GM19455 (cell line): ENCODE measurements at regions not wholly inside any gene's neighbourhood (a gene's known extent, or its start where the extent isn't known, plus 50 kb on each side); places are given as distances from the start of the nearest gene placed in this dataset.
"Not testable (repeated sequence)": the region's sequence is repeated elsewhere in the genome, so short reads cannot be mapped to it uniquely, and the experiment has no call there.

ENCODE experiments used
- ATAC-seq: cut with Tn5 transposase; IDR thresholded peaks from one replicate; pipeline ENCODE4 v1.9.1; 2021; ENCODE audit not compliant: unreplicated experiment

DNA sequence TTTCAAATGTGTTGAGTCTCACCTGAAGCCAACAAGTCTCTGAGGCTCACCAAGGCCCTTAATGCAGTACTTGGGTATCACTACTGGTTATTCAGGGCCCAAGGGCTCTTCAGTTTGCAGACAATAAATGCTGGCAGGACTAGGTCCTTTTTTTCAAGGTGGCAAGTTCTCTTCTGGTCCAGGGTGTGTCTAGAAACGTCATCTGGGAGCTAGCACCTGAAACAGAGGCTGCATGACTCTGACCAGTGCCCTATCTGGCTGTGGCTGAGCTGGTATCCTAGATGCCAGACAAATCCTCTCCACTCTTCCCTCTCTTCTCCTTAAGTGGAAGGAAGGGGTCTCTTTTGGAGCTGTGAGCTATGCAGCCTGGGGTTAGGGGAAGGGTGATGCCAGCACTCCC lies 276.8 kb downstream of the PYDC2 start:
- ATAC-seq = no peak

DNA sequence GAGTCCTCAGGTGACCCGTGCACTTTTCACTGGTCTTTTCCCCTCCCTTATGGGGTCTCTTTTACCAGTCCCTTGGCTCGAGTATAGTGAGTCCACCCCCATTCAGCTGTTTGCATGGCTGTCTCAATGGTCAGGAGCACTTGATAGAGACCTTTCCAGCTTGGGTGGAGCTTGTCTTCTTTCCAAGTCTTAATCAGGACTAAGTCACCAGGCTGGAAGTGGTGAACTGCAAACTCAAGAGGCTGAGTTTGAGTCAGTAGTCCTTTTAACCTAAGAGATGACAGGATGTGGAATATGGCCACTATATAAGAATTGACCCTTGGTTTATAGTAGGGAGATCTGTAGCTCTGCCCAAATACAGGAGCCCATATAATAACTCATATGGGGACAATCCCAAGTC lies 279.7 kb downstream of the PYDC2 start:
- ATAC-seq = no peak

DNA sequence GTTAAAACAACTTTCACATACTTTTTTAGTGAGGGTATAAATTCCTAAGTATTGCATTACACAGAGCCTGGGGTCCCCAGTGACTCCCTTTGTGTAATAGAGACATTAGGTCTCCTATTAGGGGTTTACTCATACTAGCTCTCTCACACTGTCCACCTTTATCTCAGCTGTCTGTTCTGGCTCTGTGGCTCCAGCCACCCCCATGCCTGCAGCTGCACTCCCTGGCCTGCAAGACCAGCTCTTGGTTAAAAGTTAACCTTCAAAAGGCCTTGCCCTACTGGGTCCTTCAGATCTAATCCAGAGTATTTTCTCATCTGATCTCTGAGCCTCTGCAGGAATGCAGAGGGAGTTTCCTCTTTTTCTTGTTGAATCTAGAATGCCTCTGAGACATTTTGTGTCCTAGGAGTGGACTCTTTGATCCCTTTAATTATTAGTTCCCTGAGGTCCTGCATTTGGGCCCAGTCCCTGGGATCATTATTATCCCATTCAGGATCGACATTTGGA lies 280.9 kb downstream of the PYDC2 start:
- ATAC-seq = not testable (repeated sequence)

DNA sequence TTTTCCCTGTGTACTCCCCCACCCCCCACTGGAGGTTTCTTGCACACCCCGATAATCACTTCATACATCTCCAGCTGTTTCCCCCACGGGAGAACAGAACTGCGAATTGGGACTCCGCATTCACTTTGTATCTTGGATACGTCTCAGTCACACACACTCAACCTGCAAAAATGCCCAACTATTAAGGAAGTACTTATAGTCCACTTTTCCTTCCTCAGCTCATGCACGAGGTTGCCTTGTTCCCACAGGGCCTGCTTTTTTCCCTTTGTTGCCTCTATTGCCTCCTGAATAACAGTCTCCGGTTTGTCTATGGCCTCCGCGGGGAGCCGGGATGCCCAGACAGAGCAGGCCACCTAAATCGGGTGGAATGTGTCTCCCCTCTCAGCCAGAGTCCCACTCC lies 282.3 kb downstream of the PYDC2 start:
- no peak for ATAC-seq

DNA sequence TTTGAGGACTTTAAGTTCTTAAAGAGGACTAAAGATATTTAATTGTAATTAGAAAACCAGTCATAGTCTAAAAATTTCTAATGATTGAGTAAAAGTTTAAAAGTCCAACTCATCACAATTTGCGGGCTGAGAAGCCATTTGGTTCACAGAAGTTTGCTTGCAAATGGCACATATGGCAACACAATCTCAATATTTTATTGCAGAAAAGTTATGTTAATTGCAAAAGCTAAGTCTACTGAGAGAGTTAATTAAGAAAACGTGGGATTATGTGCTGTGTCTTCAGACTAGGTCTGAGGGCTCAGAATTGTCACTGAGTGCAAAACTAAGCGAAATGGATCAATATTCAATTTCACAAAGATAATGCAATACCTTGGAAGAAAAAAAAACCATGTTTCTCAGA lies 289.7 kb downstream of the PYDC2 start:
- ATAC-seq = no peak

DNA sequence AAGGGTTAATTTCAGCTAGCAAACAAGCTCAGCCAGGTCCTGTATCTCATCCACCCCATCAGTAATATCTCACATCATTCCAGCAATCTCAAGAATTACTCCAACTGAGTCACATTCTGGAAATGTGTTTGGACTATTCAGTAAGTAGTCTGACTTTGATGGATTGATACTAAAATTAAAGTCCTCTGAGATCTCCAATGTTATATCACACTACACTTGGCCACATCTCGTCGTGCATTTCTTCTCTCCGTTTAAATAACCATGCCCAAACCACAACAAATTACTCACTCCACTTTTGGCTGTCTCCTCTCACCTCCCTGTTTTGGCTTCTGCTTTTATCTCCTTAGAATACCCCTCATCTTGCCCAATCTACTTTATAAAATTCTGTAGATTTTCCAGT lies 292.2 kb downstream of the PYDC2 start:
- no peak for ATAC-seq

DNA sequence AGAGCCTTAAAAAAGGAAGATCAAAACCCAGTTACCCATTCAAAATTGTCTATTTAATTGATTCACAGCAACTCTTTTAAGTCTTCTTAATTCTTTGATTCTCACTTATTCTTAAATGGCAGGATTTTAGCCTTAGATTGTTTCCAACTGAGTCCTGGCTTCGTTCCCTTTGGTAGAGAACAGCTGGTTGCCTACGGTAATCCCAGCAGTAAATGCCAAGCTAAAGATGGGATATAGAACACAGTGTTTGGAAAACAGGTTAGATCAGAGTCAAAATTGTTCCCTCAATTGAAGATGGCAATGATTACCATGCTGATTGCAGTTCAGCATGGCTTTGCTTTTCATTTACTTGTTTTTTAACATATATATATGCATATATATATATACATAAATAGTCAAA lies 300.9 kb downstream of the PYDC2 start:
- no peak for ATAC-seq

DNA sequence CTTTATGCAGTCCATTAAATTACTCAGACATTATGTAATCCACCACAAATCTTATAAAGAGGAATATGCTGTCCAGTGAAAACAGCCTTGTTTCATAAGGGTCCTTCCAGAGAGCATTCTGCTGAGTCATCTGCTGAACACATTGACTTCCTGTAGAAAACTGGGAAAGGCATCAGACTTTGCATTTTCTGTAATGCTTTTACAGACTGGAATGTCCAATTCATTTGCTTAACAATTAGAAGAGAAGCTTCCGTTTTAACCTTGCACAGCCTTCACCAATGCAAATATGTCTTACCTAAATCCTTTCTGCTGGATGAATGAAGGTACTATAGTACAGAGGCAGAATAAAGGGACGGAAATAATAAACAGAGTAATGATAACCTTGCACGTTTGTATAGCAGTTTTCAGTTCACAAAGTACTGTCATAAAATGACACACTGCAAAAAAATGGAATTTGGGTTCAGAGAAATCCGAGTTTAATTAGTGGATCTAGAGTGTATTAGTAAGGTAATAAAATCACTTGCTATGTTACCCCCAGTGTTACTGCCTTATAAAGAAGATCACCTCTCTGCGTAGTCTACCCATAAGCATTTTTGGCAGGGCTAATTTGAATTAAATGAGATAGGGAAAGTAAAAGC lies 301.5 kb downstream of the PYDC2 start:
- no peak for ATAC-seq

DNA sequence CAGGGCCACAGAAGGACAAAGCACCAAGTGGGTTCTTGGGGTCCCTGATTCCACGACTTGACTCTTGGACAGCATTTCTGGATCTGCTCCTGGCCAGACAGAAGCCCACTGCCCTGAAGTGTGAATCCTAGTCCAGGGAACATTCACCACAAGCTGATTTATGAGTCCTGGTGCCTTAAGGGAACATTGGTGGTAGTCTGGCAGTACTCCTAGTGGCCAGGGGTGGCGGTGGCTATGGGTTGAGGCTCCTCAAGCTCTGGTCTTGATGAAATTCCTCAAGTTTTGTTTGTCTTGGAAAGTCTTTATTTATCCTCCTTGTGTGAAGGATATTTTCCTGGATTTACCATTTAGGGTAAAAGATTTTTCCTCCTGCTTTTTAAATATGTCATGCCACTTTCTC lies 307.5 kb downstream of the PYDC2 start:
- ATAC-seq = no peak

DNA sequence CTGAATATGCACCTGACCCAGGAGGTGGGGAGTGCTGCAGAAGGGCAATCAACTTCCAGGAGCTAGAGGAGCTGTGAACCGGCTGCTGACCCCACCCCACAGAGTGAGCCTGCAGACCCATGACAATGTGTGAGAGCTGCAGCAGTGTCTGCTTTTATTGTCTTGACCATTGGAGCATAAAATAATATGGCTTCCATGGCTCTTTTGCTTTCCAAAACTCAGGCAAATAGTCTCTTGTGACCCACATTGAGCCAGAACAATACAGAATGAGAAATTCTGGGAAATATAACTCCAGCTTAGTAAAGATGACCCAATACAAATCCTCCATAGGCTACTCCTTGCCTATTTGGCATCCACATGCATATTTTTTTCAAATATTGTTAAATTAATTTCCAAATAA lies 309.6 kb downstream of the PYDC2 start:
- ATAC-seq = no peak

DNA sequence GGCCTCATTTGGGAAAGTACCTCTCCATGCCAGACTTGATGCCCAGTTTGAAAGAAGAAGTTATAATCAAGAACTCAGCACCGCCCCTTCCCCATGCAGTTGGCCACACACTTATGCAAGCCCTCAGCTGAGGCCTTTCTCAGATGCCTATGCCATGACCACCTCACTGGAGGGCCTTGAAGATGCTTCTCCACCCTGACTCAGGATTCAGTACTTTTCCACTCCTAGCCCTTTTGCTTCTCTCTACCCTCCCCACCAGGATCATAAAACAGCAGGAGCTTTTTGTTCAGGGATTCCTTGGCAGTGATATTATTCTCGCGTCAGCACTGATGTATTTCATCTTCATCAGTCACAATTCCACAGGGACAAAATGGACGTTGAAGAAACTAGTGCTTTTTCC lies 313.5 kb downstream of the PYDC2 start:
- ATAC-seq = no peak

DNA sequence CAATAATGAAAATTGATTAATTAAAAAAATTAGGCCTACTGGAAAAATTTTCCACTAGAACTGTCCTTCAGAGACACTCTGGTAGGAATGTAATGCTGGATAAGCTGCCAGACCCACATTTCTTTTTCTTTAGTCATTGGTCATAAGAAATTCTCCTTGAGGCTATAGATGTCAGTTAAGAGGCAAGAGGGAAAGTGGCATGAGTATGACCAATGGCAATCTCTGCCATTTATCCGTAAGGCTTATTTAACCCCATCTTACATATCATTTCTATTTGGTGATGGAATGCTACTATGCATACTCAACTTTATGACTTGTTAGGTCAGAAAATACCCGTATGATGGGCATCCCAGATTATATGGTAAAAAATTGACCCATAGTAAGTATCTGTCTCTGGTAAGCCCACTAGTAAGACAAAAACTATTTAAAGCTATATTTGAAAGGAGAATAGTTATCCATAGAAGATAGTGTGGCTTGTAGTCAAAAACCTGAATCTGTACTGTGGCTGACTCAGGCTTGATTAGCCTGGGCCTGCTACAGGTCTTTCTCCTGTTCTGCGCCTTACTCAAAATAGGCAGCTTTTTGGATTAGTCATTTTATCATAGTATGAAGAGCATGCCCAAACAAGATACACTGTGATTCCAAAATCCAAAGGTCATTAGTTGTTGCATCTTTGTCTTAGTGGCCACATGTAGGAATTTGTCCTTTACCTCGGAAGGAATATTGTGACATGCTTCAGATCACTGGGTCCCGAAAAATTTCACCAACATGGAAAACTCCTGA lies 314.7 kb downstream of the PYDC2 start:
- ATAC-seq = no peak

DNA sequence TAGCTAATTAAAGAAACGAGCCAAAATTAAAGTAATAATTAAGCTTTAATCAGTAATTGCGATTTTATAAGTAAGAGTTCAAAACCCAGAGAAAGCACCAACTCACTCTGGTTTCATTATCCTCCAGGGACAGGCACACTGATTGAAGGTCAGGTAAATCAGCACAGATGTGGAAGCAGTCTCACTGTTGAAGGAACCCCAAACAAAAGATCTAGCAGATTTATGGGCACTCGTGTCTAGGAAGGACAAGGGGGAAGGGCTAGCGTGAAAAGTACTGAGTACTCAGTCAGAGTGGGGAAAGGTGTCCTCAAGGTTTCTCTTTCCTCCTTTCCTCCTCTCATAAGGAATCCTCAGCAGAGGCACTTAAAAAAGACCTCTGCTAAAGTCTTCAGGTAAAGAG lies 320.1 kb downstream of the PYDC2 start:
- ATAC-seq = no peak

DNA sequence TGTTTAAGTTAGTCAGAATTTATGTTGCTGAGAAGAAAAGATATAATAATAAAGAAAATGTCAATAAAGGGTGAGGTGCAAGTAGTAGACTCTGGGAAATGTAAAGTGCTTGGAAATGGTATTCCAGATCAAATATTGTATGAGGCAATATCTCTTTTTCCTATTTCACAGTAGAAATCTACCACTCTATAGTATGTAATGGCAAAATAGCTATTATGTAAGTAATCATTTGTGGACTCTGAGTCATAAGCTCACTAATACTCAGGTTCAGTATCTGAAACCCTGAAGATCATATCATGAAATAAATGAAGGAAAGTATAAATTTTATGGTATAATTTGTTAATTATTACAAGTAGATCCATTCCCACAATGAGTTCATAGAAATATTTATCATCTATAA lies 322.1 kb downstream of the PYDC2 start:
- no peak for ATAC-seq

DNA sequence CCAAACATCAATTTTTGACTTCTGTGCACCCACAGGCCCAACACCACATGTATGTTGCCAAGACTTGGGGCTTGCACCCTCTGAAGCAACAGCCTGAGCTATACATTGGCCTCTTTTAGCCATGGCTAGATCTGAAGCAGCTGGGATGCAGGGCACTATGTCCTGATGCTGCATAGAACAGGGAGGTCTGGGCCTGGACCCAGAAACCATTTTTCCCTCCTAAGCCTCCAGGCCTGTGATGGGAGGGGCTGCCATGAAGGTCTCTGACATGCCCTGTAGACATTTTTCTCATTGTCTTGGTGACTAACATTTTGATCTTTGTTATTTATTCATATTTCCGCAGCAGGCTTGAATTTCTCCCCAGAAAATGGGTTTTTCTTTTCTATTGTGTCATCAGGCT lies 330.0 kb downstream of the PYDC2 start:
- ATAC-seq = no peak

DNA sequence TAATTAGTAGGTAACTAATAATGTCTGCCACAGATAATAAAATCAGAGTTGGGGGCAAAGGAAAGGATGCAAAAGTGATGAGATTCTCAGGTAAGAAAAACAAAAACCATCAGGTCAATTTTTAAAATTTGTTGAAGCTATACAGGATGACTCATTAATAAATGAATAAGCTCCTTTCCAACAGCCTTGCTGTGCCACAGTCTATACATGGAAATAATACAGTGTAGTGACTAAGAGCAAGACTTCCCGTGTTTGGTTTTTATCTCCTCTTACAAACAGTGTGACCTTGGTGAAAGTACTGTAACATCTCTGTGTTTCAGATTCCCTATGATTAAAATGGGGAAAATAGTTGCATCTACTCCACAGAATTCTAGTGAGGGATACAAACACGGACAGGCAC lies 331.6 kb downstream of the PYDC2 start:
- ATAC-seq = no peak

DNA sequence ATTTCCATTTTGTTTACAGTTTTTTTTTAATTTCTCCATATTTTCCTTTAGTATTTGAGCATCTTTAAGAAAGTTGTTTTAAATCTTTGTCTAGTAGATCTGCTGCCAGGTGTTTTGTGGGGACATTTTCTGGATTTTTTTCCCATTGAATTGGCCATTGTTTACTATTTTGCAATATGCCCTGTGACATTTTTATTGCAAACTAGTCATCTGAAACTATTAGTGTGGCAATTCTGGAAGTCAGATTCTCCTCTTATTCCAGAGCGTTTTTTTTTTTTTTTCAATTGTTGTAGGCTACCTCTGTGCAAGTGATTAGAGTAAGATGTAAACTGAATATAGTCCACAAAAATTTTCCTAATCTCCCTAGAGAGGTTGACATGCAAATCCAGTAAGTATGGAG lies 334.2 kb downstream of the PYDC2 start:
- no peak for ATAC-seq

DNA sequence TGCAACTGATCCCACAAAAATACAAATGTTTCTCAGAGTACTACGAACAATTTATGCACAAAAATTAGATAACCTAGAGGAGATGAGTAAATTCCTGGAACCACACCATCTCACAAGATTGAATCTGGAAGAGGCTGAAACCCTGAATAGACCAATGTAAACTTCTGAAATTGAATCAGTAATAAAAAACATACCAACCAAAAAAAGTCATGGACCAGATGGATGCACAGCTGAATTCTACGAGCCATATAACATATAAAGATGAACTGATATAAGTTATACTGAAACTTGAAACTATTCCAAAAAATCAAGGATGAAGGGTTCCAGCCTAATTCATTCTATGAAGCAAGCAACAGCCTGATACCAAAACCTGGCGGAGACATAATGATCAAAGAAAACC lies 336.3 kb downstream of the PYDC2 start:
- ATAC-seq = no peak

DNA sequence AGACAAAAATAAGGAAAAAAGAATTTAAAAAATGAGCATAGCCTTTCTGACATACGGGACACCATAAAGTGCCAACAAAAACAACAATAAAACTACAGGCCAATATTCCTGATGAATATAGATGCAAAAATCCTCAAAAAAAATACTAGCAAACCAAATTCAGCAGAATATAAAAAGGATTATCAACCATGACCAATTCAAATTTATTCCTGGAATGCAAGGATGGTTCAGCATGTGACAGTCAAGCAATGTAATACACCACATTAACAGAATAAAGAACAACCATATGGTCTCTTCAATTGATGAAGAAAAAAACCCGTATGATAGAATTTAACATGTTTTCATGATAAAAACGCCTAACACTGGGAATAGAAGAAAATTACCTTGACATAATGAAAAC lies 341.7 kb downstream of the PYDC2 start:
- ATAC-seq = no peak

DNA sequence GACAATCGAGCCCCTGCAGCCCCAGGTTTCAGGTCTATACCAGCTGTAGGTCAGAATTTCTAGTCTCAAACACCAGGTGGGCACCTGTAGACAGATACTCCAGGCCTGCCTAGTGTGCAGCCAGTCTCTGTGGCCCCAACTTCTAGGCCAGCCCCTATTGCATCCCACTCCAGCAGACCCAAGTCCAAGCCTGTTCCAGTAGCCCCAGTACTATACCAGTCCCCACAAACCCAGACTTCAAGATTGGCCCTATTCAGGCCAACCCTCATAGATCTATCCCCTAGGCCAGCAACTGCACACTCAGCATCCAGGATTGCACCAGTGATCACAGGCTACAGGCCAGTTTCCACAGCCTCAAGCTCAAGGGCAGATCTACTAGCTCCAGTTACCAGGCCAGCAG lies 344.0 kb downstream of the PYDC2 start:
- no peak for ATAC-seq

DNA sequence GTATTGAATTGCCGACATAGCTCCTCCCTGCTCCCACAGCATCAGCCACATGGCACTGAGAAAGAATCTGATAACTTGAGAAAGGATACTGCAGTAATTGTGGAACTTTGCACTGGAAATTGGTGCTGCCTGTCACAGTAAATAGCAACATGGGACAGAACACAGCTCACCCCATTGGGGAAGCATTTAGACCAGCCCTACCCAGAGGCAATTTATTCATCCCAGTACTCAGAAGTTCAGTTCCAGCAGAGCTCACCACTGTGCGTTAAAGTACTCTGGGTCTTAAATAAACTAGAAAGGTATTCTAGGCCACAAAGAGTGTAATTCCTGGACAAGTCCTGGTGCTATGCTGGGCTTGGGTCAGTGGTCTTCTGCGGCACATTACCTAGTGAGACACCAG lies 347.1 kb downstream of the PYDC2 start:
- ATAC-seq = no peak

DNA sequence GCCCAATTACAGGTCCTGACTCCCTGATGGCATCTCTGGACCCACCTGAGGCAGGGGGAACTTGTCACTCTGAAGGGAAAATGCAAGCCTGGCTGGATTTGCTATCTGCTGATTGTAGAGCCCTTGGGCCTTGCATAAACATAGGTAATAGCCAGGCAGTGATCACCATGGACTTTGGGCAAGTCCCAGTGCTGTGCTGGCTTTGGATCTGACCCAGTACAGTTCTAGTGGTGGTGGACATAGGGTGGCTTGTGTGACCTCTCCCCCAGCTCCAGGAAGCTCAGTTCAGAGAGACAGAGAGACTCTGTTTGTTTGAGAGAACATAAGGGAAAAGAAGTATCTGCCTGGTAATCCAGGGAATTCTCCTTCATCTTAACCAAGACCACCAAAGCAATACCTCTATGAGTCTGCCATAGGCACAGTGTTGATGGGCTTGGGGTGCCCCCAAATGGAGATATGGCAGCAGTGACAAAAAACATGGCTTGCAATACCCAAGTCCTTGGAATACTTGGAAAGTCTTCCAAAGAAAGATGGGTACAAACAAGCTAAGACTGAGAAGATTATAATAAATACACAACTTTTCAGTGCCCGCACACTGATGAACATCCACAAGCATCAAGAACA lies 348.5 kb downstream of the PYDC2 start:
- no peak for ATAC-seq
